GM23338 (cell line): ENCODE measurements at regions not wholly inside any gene's neighbourhood (a gene's known extent, or its start where the extent isn't known, plus 50 kb on each side); places are given as distances from the start of the nearest gene placed in this dataset.

Source experiments
- ATAC-seq: fragments of 200-7000 bp; cut with Tn5 transposase; 3 replicates; pipeline ENCODE4 v1.9.1; 2020
- DNase-seq: peaks from one replicate; pipeline ENCODE4 v3.0.0-alpha.2; 2015; ENCODE audit warnings: low spot score
- H2AFZ ChIP-seq: fragments of 200-600 bp; sonication (generic); 2 replicates; pipeline ENCODE4 v1.8.0; 2016; ENCODE audit warnings: antibody characterized with exemption, mild to moderate bottlenecking, moderate library complexity
- H3F3A ChIP-seq: fragments of 200-600 bp; sonication (generic); replicated peaks from 2 replicates; pipeline ENCODE4 v1.8.0; 2017; ENCODE audit warnings: antibody characterized with exemption, mixed run types, low read depth
- H3K27ac ChIP-seq: fragments of 200-600 bp; sonication (generic); 2 replicates; pipeline ENCODE4 v1.6.1; 2016; ENCODE audit warnings: low read depth
- H3K27me3 ChIP-seq: fragments of 200-600 bp; sonication (generic); 2 replicates; pipeline ENCODE4 v1.8.0; 2016; ENCODE audit warnings: mild to moderate bottlenecking, mixed run types, moderate library complexity; ENCODE audit not compliant: insufficient read depth
- H3K36me3 ChIP-seq: fragments of 200-600 bp; sonication (generic); 2 replicates; pipeline ENCODE4 v1.8.0; 2016; ENCODE audit warnings: mild to moderate bottlenecking; ENCODE audit not compliant: insufficient read depth
- H3K4me1 ChIP-seq: fragments of 200-600 bp; sonication (generic); 2 replicates; pipeline ENCODE4 v1.8.0; 2016; ENCODE audit warnings: mild to moderate bottlenecking, moderate library complexity; ENCODE audit not compliant: insufficient read depth
- H3K4me2 ChIP-seq: fragments of 200-600 bp; sonication (generic); 2 replicates; pipeline ENCODE4 v1.7.1; 2017; ENCODE audit warnings: mixed run types
- H3K4me3 ChIP-seq: fragments of 200-600 bp; sonication (generic); 2 replicates; pipeline ENCODE4 v1.6.1; 2016; ENCODE audit warnings: mixed run types
- H3K79me2 ChIP-seq: fragments of 200-600 bp; sonication (generic); replicated peaks from 2 replicates; pipeline ENCODE4 v1.8.0; 2017; ENCODE audit warnings: mild to moderate bottlenecking; ENCODE audit not compliant: insufficient read depth
- H3K9me2 ChIP-seq: fragments of 200-600 bp; sonication (generic); 2 replicates; pipeline ENCODE4 v1.8.0; 2017; ENCODE audit not compliant: insufficient read depth
- H4K20me1 ChIP-seq: fragments of 200-600 bp; sonication (generic); replicated peaks from 2 replicates; pipeline ENCODE4 v1.8.0; 2017; ENCODE audit warnings: mild to moderate bottlenecking; ENCODE audit not compliant: insufficient read depth
- H3K27ac Mint-ChIP-seq: 2 replicates; pipeline ENCODE4 v1.8.0; 2020; ENCODE audit warnings: inconsistent platforms, mild to moderate bottlenecking, moderate library complexity, mixed read lengths
- H3K27me3 Mint-ChIP-seq: 3 replicates; pipeline ENCODE4 v1.8.0; 2022; ENCODE audit warnings: low read depth, mild to moderate bottlenecking, moderate library complexity, mixed read lengths, inconsistent platforms; ENCODE audit not compliant: insufficient read depth, poor library complexity
- H3K36me3 Mint-ChIP-seq: 3 replicates; pipeline ENCODE4 v1.8.0; 2021; ENCODE audit warnings: low read depth, mild to moderate bottlenecking, inconsistent platforms, moderate library complexity, mixed read lengths
- H3K4me1 Mint-ChIP-seq: 3 replicates; pipeline ENCODE4 v1.8.0; 2020; ENCODE audit warnings: mild to moderate bottlenecking, inconsistent platforms, mixed read lengths
- H3K4me3 Mint-ChIP-seq: 3 replicates; pipeline ENCODE4 v1.8.0; 2021; ENCODE audit warnings: moderate library complexity, mild to moderate bottlenecking, inconsistent platforms, mixed read lengths
- H3K9me3 Mint-ChIP-seq: 3 replicates; pipeline ENCODE4 v1.8.0; 2020; ENCODE audit warnings: moderate library complexity, mild to moderate bottlenecking, inconsistent platforms, mixed read lengths
- CTCF ChIP-seq, 2 experiments: fragments of 200-600 bp in 1 of 2; sonication (generic) in 1 of 2; conservative IDR thresholded peaks; 2 replicates each; pipeline versions ENCODE4 v1.5.1 to v1.6.1; 2016 to 2017; ENCODE audit warnings: antibody characterized with exemption in 2 of 2, low read depth in 2 of 2, mild to moderate bottlenecking in 2 of 2, moderate library complexity in 1 of 2
- EZH2phosphoT487 ChIP-seq: fragments of 200-600 bp; sonication (generic); IDR thresholded peaks from one replicate; pipeline ENCODE4 v1.8.1; 2018; ENCODE audit warnings: antibody characterized with exemption; ENCODE audit not compliant: unreplicated experiment
- JUNB ChIP-seq: IDR thresholded peaks from one replicate; pipeline ENCODE4 v1.6.1; 2016; ENCODE audit warnings: antibody characterized with exemption; ENCODE audit not compliant: unreplicated experiment
- NANOG ChIP-seq: IDR thresholded peaks from 2 replicates; pipeline ENCODE4 v1.6.1; 2016; ENCODE audit warnings: antibody characterized with exemption, borderline replicate concordance
- POLR2AphosphoS5 ChIP-seq: IDR thresholded peaks from 2 replicates; pipeline ENCODE4 v1.6.1; 2016; ENCODE audit warnings: antibody characterized with exemption, low read depth
- REST ChIP-seq: IDR thresholded peaks from one replicate; pipeline ENCODE4 v1.6.1; 2018; ENCODE audit warnings: antibody characterized with exemption; ENCODE audit not compliant: unreplicated experiment
- STAT1 ChIP-seq: IDR thresholded peaks from one replicate; pipeline ENCODE4 v1.6.1; 2016; ENCODE audit warnings: antibody characterized with exemption; ENCODE audit not compliant: unreplicated experiment
- ZNF114 ChIP-seq: fragments of 250-450 bp; sonication (Bioruptor Pico); IDR thresholded peaks from 2 replicates; pipeline ENCODE4 v1.5.0; 2020; ENCODE audit warnings: mild to moderate bottlenecking, moderate library complexity
- ZNF462 ChIP-seq: fragments of 250-450 bp; sonication (Bioruptor Pico); IDR thresholded peaks from 2 replicates; pipeline ENCODE4 v1.5.0; 2020; ENCODE audit warnings: mild to moderate bottlenecking, moderate library complexity

- no peak for TF ChIP-seq REST
- no peak for TF ChIP-seq STAT1
- no peak for TF ChIP-seq ZNF462 (CRISPR knock-in tag)
- no peak for TF ChIP-seq EZH2phosphoT487
These were observed 379.8 kb downstream of the EFNA5 start (continued) for GRCh38 chr5:107290780-107291398.

- Histone ChIP-seq H3K9me2 (no peaks in the 10 kb centered on the region), H3K4me1 (no peaks in the 10 kb centered on the region), H3K27ac (no peak overlapping the region), H4K20me1 (no peaks in the 10 kb centered on the region), H3K36me3 (no peaks in the 10 kb centered on the region), H3K4me3 (no peak overlapping the region), H3F3A (no peaks in the 10 kb centered on the region), H3K4me2 (no peak overlapping the region), H3K27me3 (no peaks in the 10 kb centered on the region), H2AFZ (no peak overlapping the region), H3K79me2 (no peaks in the 10 kb centered on the region)
- H3K4me3 Mint-ChIP-seq, result no peak overlapping the region
- H3K27ac Mint-ChIP-seq, result no peak overlapping the region
- no peaks in the 10 kb centered on the region for H3K9me3 Mint-ChIP-seq
- no peak for ATAC-seq
- no peak for DNase-seq
- no peaks in the 10 kb centered on the region for H3K27me3 Mint-ChIP-seq
- H3K4me1 Mint-ChIP-seq, result no peaks in the 10 kb centered on the region; the same call in 2 of the 3 replicates
- no peaks in the 10 kb centered on the region for H3K36me3 Mint-ChIP-seq
- TF ChIP-seq EZH2phosphoT487, result no peak
- TF ChIP-seq NANOG, result no peak
- TF ChIP-seq JUNB, result no peak
- no peak for TF ChIP-seq ZNF114 (CRISPR knock-in tag)
- TF ChIP-seq POLR2AphosphoS5, result no peak
- TF ChIP-seq CTCF (conservative IDR thresholded peaks at IDR 0.05; ENCODE audit: low read depth in 2 of 2), result no peak
These were observed 381.6 kb downstream of the EFNA5 start for GRCh38 chr5:107289030-107289714.
